Choroid plexus epithelial cell (primary cell): ENCODE measurements at regions not wholly inside any gene's neighbourhood (a gene's known extent, or its start where the extent isn't known, plus 50 kb on each side); places are given as distances from the start of the nearest gene placed in this dataset.

Experiments
- DNase-seq: peaks from one replicate; pipeline ENCODE4 v3.0.0-alpha.2; 2010; ENCODE audit warnings: low read depth
- H3K4me3 ChIP-seq: 2 replicates; pipeline ENCODE4 v1.5.1; 2011; ENCODE audit warnings: low read depth, mild to moderate bottlenecking, control low read depth, low read length, moderate library complexity
- TF ChIP-seq, protein P1 (sequence below): conservative IDR thresholded peaks from 2 replicates; pipeline ENCODE4 v1.5.1; 2011; ENCODE audit warnings: low read depth, mild to moderate bottlenecking, control low read depth, inconsistent platforms, low read length, moderate library complexity

DNA sequence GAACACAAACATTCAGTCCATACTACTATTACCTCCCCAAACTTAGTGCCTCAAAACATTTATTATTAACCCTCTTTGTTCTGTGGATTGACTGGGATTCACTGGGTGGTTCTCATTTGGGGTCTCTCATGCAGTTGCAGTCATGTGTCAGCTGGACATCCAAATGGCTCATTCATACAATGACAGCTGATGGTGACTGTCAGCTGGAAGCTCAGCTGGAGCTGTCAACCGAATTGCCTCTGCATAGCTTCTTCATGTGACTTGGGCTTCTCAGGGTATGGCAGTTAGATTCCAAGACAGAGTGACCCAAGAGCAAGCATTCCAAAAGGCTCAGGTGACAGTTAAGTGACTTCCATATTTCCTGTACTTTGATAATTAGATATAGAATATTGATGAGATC lies 85.2 kb downstream of the CCDC34 start:
- no peak for DNase-seq
- TF ChIP-seq, protein P1, sequence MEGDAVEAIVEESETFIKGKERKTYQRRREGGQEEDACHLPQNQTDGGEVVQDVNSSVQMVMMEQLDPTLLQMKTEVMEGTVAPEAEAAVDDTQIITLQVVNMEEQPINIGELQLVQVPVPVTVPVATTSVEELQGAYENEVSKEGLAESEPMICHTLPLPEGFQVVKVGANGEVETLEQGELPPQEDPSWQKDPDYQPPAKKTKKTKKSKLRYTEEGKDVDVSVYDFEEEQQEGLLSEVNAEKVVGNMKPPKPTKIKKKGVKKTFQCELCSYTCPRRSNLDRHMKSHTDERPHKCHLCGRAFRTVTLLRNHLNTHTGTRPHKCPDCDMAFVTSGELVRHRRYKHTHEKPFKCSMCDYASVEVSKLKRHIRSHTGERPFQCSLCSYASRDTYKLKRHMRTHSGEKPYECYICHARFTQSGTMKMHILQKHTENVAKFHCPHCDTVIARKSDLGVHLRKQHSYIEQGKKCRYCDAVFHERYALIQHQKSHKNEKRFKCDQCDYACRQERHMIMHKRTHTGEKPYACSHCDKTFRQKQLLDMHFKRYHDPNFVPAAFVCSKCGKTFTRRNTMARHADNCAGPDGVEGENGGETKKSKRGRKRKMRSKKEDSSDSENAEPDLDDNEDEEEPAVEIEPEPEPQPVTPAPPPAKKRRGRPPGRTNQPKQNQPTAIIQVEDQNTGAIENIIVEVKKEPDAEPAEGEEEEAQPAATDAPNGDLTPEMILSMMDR = no peak
- H3K4me3 ChIP-seq = no peak overlapping the region

DNA sequence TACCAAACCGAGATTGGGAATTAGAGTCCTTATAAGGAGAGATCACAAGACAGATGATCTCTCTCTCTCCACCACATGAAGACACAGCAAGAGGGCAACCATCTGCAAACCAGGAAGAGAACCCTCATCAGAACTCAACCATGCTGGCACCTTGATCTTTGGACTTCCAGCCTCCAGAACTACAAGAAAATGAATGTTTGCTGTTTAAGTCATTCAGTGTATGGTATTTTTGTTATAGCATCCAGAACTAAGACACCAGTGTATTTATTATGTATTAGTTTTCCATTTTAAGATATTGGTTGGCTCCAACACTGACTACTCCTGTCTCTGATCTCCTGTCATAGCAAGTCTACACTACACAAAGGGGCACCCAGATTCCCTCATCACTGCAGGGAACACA lies 86.9 kb downstream of the CCDC34 start:
- no peak overlapping the region for H3K4me3 ChIP-seq
- DNase-seq = no peak
- TF ChIP-seq, protein P1 = no peak

DNA sequence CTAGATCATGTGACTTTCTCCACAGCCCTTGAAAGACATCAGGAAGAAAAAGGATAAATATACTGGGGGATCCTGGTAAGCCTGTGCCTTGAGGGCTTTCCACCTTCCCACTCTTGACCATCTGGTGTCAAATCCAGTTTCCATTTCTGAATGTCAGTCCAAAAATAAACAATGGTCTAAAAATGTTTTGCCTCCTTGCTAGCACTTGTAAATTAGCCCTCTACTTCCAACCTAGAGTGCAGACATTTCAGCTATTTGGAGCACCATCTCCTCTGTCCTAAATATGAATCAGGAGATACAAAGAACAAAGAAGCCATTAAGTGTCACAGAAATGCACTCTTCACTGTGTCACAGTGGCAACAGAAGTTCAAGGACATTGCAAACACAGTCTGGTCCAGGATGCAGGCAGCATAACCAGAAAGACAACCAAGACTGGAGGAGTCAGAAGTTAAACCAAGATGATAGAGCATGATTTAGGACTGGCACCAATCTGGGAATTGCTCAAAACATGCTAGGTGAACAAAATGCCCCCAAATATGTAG lies 88.1 kb downstream of the CCDC34 start:
- DNase-seq = no peak
- no peak overlapping the region for H3K4me3 ChIP-seq
- TF ChIP-seq, protein P1 = no peak

DNA sequence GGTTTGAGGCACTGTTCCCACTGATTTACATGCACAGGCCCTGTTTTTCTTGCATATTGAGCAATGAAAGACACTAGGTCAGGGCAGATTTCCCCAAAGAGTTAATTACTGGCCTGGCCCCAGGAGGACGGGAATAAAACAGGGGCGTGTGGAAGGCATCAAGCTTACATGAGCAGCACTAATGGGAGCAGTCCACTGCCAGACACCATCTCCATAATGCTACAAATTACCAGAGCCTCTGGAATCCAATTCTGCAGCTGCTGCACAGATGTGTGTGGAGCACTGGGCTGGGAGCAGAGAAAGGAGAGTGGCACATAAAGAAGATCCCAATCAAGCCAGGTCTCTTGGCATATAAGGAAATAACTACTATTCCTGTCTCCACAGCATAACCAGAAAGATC lies 96.9 kb downstream of the CCDC34 start:
- no peak overlapping the region for H3K4me3 ChIP-seq
- no peak for DNase-seq
- TF ChIP-seq, protein P1 = no peak

DNA sequence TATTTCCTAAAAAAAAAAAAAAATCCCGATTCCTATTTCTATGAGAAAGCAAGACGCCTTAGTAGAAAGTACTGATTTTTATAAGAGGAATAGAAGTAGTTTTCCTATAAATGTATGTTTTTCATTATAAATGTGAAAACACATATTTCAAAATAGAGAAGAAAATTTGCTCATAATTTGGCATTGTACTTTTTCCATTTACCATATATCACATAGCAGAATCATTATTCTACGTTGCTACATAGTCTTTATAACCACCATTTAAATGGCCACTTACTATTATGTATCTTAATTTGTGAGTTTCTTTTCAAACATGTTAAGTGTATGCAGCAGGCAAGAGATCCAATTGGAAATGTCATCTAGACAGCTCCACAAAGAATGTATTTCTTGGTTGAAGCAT lies 99.0 kb downstream of the CCDC34 start:
- no peak overlapping the region for H3K4me3 ChIP-seq
- TF ChIP-seq, protein P1 = no peak
- no peak for DNase-seq

DNA sequence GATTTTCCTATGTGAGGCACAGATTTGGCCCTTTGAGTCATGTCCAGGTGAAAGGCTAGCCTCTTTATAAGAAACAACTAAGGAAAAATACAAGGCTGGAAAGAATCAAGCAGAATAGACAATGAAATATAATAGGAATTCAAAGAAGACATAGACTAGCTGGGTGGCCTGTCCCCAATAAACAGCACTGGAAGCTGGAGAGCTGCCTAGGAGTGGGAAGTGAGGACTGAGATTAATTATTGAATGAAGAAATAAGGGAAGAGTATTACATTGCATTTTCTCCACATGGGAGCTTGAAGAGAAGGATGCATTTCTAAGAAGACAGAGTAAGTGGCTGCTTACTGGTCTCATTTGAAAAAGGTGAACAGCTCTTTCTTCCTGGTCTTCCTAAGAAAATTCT lies 100.0 kb downstream of the CCDC34 start:
- TF ChIP-seq, protein P1 = no peak

DNA sequence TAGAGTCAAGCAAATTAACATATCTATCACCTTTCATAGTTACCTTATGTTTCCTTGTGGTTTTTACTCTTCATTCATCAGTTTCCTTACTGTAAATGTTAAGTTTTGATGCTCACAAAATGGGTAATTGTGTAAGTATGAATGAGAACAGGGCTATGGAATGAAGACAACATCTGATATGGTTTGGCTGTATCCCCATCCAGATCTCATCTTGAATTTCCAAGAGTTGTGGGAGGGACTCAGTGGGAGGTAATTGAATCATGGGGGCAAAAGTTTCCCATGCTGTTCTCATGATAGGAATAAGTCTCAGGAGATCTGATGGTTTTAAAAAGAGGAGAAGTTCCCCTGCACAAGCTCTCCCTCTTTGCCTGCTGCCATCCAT lies 107.6 kb downstream of the CCDC34 start:
- peak; percentile 92 for DNase-seq
- no peak overlapping the region for H3K4me3 ChIP-seq
- TF ChIP-seq, protein P1 = no peak

More for the DNA sequence above, 100.0 kb downstream of the CCDC34 start:
- no peak for DNase-seq
- no peak overlapping the region for H3K4me3 ChIP-seq
